T-cell (primary cell): ENCODE measurements at regions not wholly inside any gene's neighbourhood (a gene's known extent, or its start where the extent isn't known, plus 50 kb on each side); places are given as distances from the start of the nearest gene placed in this dataset.
"Not testable (repeated sequence)": the region's sequence is repeated elsewhere in the genome, so short reads cannot be mapped to it uniquely, and the experiment has no call there.

Experiments used
- ATAC-seq, 4 experiments: fragments of 200-7000 bp in 3 of 4; fragments of 150-1000 bp in 1 of 4; cut with Tn5 transposase; replicated peaks in 1 of 4; 1 replicate in 3 of 4; 2 replicates in 1 of 4; pipeline ENCODE4 v1.10.0; 2021; ENCODE audit warnings: moderate library complexity in 3 of 4, mild to moderate bottlenecking in 2 of 4, moderate number of reproducible peaks in 1 of 4
- CTCF ChIA-PET, 2 donors: fragments of 300-600 bp; sonication (Branson Sonifier 250); formaldehyde crosslinking; loops; one replicate each; lab custom pipeline; 2022; ENCODE audit warnings: antibody characterized with exemption in 2 of 2; lab: Charles Lee
- POLR2A ChIA-PET, 2 donors: fragments of 300-600 bp; sonication (Branson Sonifier 250); formaldehyde crosslinking; loops; one replicate each; lab custom pipeline; 2022; ENCODE audit warnings: antibody characterized with exemption in 2 of 2; lab: Charles Lee
- DNase-seq, 35 experiments: peaks; one replicate each; pipeline versions ENCODE4 v3.0.0 to v3.0.0-alpha.2; 2013 to 2023
- H3K27ac ChIP-seq: one replicate; pipeline ENCODE4 v1.5.1; 2013; ENCODE audit warnings: low read length
- H3K27me3 ChIP-seq, 2 experiments: replicated peaks in 1 of 2; 1 replicate in 1 of 2; 2 replicates in 1 of 2; pipeline versions ENCODE4 v1.6.1 to v1.7.0; 2013; ENCODE audit warnings: low read length in 1 of 2, mixed read lengths in 1 of 2; ENCODE audit not compliant: control insufficient read depth in 2 of 2, insufficient read depth in 2 of 2; ENCODE audit errors: extremely low read depth in 1 of 2
- H3K36me3 ChIP-seq, 2 donors: 1 replicate in 1 of 2; 2 replicates in 1 of 2; pipeline versions ENCODE4 v1.6.1 to v1.7.0; 2013; ENCODE audit warnings: low read length in 1 of 2; ENCODE audit not compliant: control insufficient read depth in 2 of 2, insufficient read depth in 1 of 2; ENCODE audit errors: extremely low read depth in 1 of 2
- H3K4me1 ChIP-seq, 2 experiments: 1 replicate in 1 of 2; 2 replicates in 1 of 2; pipeline versions ENCODE4 v1.6.1 to v1.7.0; 2013; ENCODE audit warnings: low read length in 2 of 2, mixed read lengths in 1 of 2; ENCODE audit not compliant: insufficient read depth in 2 of 2, control insufficient read depth in 1 of 2; ENCODE audit errors: extremely low read depth in 1 of 2
- H3K4me3 ChIP-seq, 2 donors: 1 replicate in 1 of 2; 2 replicates in 1 of 2; pipeline versions ENCODE4 v1.5.1 to v1.7.0; 2013; ENCODE audit warnings: mild to moderate bottlenecking in 2 of 2, low read length in 1 of 2, moderate library complexity in 1 of 2; ENCODE audit not compliant: control insufficient read depth in 1 of 2; ENCODE audit errors: extremely low read depth in 1 of 2
- H3K9me3 ChIP-seq: 2 replicates; pipeline ENCODE4 v1.7.0; 2013
- H3K27ac Mint-ChIP-seq, 2 donors: one replicate each; pipeline ENCODE4 v1.8.0; 2020 to 2021; ENCODE audit warnings: mild to moderate bottlenecking in 2 of 2, mixed read lengths in 2 of 2
- H3K27me3 Mint-ChIP-seq, 2 donors: one replicate each; pipeline ENCODE4 v1.8.0; 2021 to 2022; ENCODE audit warnings: mixed read lengths in 2 of 2
- H3K36me3 Mint-ChIP-seq: one replicate; pipeline ENCODE4 v1.8.0; 2021; ENCODE audit warnings: mixed read lengths
- H3K4me1 Mint-ChIP-seq, 3 donors: one replicate each; pipeline ENCODE4 v1.8.0; 2020 to 2022; ENCODE audit warnings: mixed read lengths in 3 of 3, mild to moderate bottlenecking in 1 of 3
- H3K4me3 Mint-ChIP-seq, 3 donors: one replicate each; pipeline ENCODE4 v1.8.0; 2020 to 2022; ENCODE audit warnings: mild to moderate bottlenecking in 3 of 3, mixed read lengths in 3 of 3, moderate library complexity in 3 of 3
- H3K9me3 Mint-ChIP-seq, 3 donors: one replicate each; pipeline ENCODE4 v1.8.0; 2020 to 2022; ENCODE audit warnings: mixed read lengths in 3 of 3
- WGBS: methylation state at CpG from one replicate; pipeline ENCODE4 v1.1.5; 2013; ENCODE audit warnings: missing lambda C conversion rate; ENCODE audit not compliant: insufficient coverage; 5-methylcytosine and 5-hydroxymethylcytosine counted together

DNA sequence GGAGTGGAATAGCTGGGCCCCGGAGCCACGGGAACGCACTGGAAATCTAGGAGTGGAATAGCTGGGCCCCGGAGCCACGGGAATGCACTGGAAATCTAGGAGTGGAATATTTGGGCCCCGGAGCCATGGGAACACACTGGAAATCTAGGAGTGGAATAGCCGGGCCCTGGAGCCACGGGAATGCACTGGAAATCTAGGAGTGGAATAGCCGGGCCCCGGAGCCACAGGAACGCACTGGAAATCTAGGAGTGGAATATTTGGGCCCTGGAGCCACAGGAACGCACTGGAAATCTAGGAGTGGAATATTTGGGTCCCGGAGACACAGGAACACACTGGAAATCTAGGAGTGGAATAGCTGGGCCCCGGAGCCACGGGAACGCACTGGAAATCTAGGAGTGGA is 321.5 kb downstream of the THBS2 start:
- POLR2A ChIA-PET, H3K9me3 Mint-ChIP-seq: not testable (repeated sequence)

GRCh38 chr6:168931072-168931471 is 322.6 kb downstream of the THBS2 start:
- H3K36me3 ChIP-seq, H3K9me3 ChIP-seq, H3K4me1 ChIP-seq, H3K27ac ChIP-seq, H3K27ac Mint-ChIP-seq, H3K9me3 Mint-ChIP-seq, ATAC-seq, H3K4me3 Mint-ChIP-seq, CTCF ChIA-PET, H3K4me1 Mint-ChIP-seq, H3K4me3 ChIP-seq, POLR2A ChIA-PET, H3K36me3 Mint-ChIP-seq, DNase-seq: not testable (repeated sequence)
- H3K27me3 ChIP-seq = peaks cover 0 to 13% of the 10 kb centered on the region in 2 experiments
- peaks cover 14 to 21% of the 10 kb centered on the region in 2 donors for H3K27me3 Mint-ChIP-seq
- WGBS = 100% methylated on average over 1 of the region's 17 CpGs

More for the DNA sequence above, 321.5 kb downstream of the THBS2 start:
- H3K27ac Mint-ChIP-seq, DNase-seq, H3K36me3 ChIP-seq, CTCF ChIA-PET, H3K4me1 Mint-ChIP-seq, H3K9me3 ChIP-seq, H3K4me3 Mint-ChIP-seq, H3K4me1 ChIP-seq, H3K4me3 ChIP-seq, H3K36me3 Mint-ChIP-seq, ATAC-seq, H3K27ac ChIP-seq: not testable (repeated sequence)
- 72% methylated on average over 8 of the region's 16 CpGs for WGBS
- H3K27me3 Mint-ChIP-seq = peaks cover 19 to 24% of the 10 kb centered on the region in 2 donors
- H3K27me3 ChIP-seq = peaks cover 0 to 11% of the 10 kb centered on the region in 2 experiments

GRCh38 chr6:168929871-168930450 is 323.7 kb downstream of the THBS2 start:
- Histone ChIP-seq H3K4me3 (no peak overlapping the region), H3K9me3 (no peaks in the 10 kb centered on the region), H3K27me3 (peaks cover 0 to 14% of the 10 kb centered on the region in 2 experiments), H3K36me3 (no peaks in the 10 kb centered on the region), H3K4me1 (no peaks in the 10 kb centered on the region), H3K27ac (no peak overlapping the region)
- no peak overlapping the region for H3K4me3 Mint-ChIP-seq
- H3K4me1 Mint-ChIP-seq = no peaks in the 10 kb centered on the region
- ChIA-PET CTCF (no interaction called here), POLR2A (no interaction called here)
- H3K9me3 Mint-ChIP-seq = peaks cover 0 to 3% (median 0%) of the 10 kb centered on the region in 3 donors
- no peak for ATAC-seq
- 80% methylated on average over 1 of the region's 11 CpGs for WGBS
- peaks cover 15 to 16% of the 10 kb centered on the region in 2 donors for H3K27me3 Mint-ChIP-seq
- no peaks in the 10 kb centered on the region for H3K36me3 Mint-ChIP-seq
- DNase-seq = no peak
- no peak overlapping the region for H3K27ac Mint-ChIP-seq

- WGBS = 87% methylated on average over 10 of the region's 10 CpGs
- Histone ChIP-seq H3K4me1 (no peaks in the 10 kb centered on the region), H3K36me3 (no peaks in the 10 kb centered on the region), H3K27me3 (peaks cover 0 to 17% of the 10 kb centered on the region in 2 experiments), H3K4me3 (no peak overlapping the region), H3K27ac (no peak overlapping the region), H3K9me3 (no peaks in the 10 kb centered on the region)
- no peak overlapping the region for H3K27ac Mint-ChIP-seq
- DNase-seq (no peak), ATAC-seq (no peak)
- H3K27me3 Mint-ChIP-seq = peaks cover 8 to 15% of the 10 kb centered on the region in 2 donors
- H3K4me1 Mint-ChIP-seq = no peaks in the 10 kb centered on the region
- ChIA-PET POLR2A (no interaction called here), CTCF (no interaction called here)
- no peak overlapping the region for H3K4me3 Mint-ChIP-seq
- no peaks in the 10 kb centered on the region for H3K36me3 Mint-ChIP-seq
- H3K9me3 Mint-ChIP-seq = peaks cover 0 to 3% (median 0%) of the 10 kb centered on the region in 3 donors
Observed at GRCh38 chr6:168928012-168928411, 325.6 kb downstream of the THBS2 start.

GRCh38 chr6:168927026-168927425 is 326.6 kb downstream of the THBS2 start:
- Mint-ChIP-seq H3K9me3 (peaks cover 0 to 3% (median 0%) of the 10 kb centered on the region in 3 donors), H3K4me3 (no peak overlapping the region), H3K36me3 (no peaks in the 10 kb centered on the region), H3K4me1 (no peaks in the 10 kb centered on the region), H3K27ac (no peak overlapping the region), H3K27me3 (peaks cover 8 to 15% of the 10 kb centered on the region in 2 donors)
- no peak for ATAC-seq
- no peak overlapping the region for H3K27ac ChIP-seq
- no peaks in the 10 kb centered on the region for H3K9me3 ChIP-seq
- 85% methylated on average over 8 of the region's 10 CpGs for WGBS
- no peaks in the 10 kb centered on the region for H3K36me3 ChIP-seq
- H3K4me1 ChIP-seq = no peaks in the 10 kb centered on the region
- no peak overlapping the region for H3K4me3 ChIP-seq
- DNase-seq = no peak
- ChIA-PET CTCF (no interaction called here), POLR2A (no interaction called here)
- H3K27me3 ChIP-seq = peaks cover 0 to 15% of the 10 kb centered on the region in 2 experiments

GRCh38 chr6:168926306-168926705 is 327.3 kb downstream of the THBS2 start:
- H3K4me1 ChIP-seq = no peaks in the 10 kb centered on the region
- ChIA-PET POLR2A (no interaction called here), CTCF (no interaction called here)
- peaks cover 0 to 18% of the 10 kb centered on the region in 2 experiments for H3K27me3 ChIP-seq
- no peak overlapping the region for H3K27ac ChIP-seq
- H3K27ac Mint-ChIP-seq = no peak overlapping the region
- H3K9me3 ChIP-seq = no peaks in the 10 kb centered on the region
- no peak overlapping the region for H3K4me3 Mint-ChIP-seq
- H3K4me3 ChIP-seq = no peak overlapping the region
- H3K27me3 Mint-ChIP-seq = peaks cover 8 to 18% of the 10 kb centered on the region in 2 donors
- no peaks in the 10 kb centered on the region for H3K36me3 Mint-ChIP-seq
- peaks cover 0 to 3% (median 0%) of the 10 kb centered on the region in 3 donors for H3K9me3 Mint-ChIP-seq
- 82% methylated on average over 13 of the region's 15 CpGs for WGBS
- H3K36me3 ChIP-seq = no peaks in the 10 kb centered on the region
- ATAC-seq = no peak
- no peaks in the 10 kb centered on the region for H3K4me1 Mint-ChIP-seq
- DNase-seq = no peak
